Right atrium auricular region (tissue), 2 donors: ENCODE measurements at regions not wholly inside any gene's neighbourhood (a gene's known extent, or its start where the extent isn't known, plus 50 kb on each side); places are given as distances from the start of the nearest gene placed in this dataset.

ENCODE experiments used
- DNase-seq: peaks from one replicate; pipeline ENCODE4 v3.0.0-alpha.2; 2019; ENCODE audit warnings: low spot score
- H3K27ac ChIP-seq, 2 donors: fragments of 200-600 bp; sonication (generic); 1 replicate in 1 of 2; 2 replicates in 1 of 2; pipeline ENCODE4 v1.5.1; 2016 to 2019
- H3K27me3 ChIP-seq, 2 donors: fragments of 200-600 bp; sonication (generic); one replicate each; pipeline versions ENCODE4 v1.5.1 to v1.6.0; 2017 to 2019
- H3K36me3 ChIP-seq: fragments of 200-600 bp; sonication (generic); one replicate; pipeline ENCODE4 v1.5.1; 2016
- H3K4me1 ChIP-seq, 2 donors: fragments of 200-600 bp; sonication (generic); one replicate each; pipeline versions ENCODE4 v1.5.1 to v1.6.0; 2017 to 2019
- H3K4me3 ChIP-seq, 2 donors: fragments of 200-600 bp; sonication (generic); 1 replicate in 1 of 2; 2 replicates in 1 of 2; pipeline ENCODE4 v1.5.1; 2017 to 2019; ENCODE audit warnings: mild to moderate bottlenecking in 1 of 2, moderate library complexity in 1 of 2
- H3K9me3 ChIP-seq, 2 donors: fragments of 200-600 bp; sonication (generic); one replicate each; pipeline ENCODE4 v1.5.1; 2019
- TF ChIP-seq, protein P1 (sequence below), 2 donors: fragments of 200-600 bp; sonication (generic); IDR thresholded peaks; one replicate each; pipeline ENCODE4 v1.5.1; 2019; ENCODE audit warnings: antibody characterized with exemption in 2 of 2

DNA sequence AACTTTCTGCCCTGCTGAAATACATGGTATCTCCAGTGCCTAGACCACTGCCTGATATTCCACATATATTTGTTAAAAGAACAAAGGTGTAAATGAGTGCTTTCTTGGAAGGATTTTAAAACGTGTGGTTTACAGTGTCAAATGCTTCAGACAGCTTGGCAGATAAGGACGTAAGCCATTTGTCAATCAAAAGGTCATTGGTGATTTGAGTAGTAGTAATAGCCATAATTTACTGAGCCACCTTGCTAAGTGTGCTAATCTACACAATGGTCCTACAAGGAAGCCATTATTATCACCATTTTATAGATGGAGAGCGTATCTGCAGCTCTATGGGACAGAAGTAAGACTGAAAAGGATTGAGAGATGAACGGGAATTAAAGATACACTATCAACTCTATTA, 186.8 kb upstream of the MPPED2 start:
- DNase-seq: no peak
- Histone ChIP-seq H3K27ac (no peak overlapping the region), H3K4me3 (no peak overlapping the region), H3K27me3 (no peaks in the 10 kb centered on the region), H3K9me3 (no peaks in the 10 kb centered on the region), H3K36me3 (no peaks in the 10 kb centered on the region), H3K4me1 (no peaks in the 10 kb centered on the region)
- TF ChIP-seq, protein P1, sequence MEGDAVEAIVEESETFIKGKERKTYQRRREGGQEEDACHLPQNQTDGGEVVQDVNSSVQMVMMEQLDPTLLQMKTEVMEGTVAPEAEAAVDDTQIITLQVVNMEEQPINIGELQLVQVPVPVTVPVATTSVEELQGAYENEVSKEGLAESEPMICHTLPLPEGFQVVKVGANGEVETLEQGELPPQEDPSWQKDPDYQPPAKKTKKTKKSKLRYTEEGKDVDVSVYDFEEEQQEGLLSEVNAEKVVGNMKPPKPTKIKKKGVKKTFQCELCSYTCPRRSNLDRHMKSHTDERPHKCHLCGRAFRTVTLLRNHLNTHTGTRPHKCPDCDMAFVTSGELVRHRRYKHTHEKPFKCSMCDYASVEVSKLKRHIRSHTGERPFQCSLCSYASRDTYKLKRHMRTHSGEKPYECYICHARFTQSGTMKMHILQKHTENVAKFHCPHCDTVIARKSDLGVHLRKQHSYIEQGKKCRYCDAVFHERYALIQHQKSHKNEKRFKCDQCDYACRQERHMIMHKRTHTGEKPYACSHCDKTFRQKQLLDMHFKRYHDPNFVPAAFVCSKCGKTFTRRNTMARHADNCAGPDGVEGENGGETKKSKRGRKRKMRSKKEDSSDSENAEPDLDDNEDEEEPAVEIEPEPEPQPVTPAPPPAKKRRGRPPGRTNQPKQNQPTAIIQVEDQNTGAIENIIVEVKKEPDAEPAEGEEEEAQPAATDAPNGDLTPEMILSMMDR (IDR thresholded peaks at IDR 0.05): no peak

- no peaks in the 10 kb centered on the region for H3K4me1 ChIP-seq
- no peak overlapping the region for H3K27ac ChIP-seq
- no peak overlapping the region for H3K4me3 ChIP-seq
- no peaks in the 10 kb centered on the region for H3K27me3 ChIP-seq
- TF ChIP-seq, protein P1 (IDR thresholded peaks at IDR 0.05): no peak
- no peaks in the 10 kb centered on the region for H3K36me3 ChIP-seq
- peaks cover 0 to 13% of the 10 kb centered on the region in 2 donors for H3K9me3 ChIP-seq
- DNase-seq: no peak
Measured at GRCh38 chr11:30763951-30764350, 177.8 kb upstream of the MPPED2 start.

DNA sequence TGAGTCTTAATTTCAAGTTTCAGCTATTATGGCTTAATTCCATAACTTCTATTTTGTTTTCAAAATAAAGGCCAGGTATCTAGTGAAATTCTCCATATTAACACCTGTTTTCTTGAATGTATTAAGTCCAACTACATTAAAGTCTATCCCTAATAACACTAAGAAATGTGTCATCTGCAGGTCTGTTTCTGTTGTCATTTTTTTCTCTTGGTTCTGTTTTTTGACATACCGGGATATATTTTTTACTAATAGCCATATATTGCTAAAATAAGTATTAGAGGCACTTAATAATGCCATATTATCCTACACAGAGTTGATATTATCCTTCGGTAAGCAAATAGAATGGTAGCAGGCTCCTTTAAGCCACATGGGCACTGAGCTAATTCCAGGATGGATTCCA, 176.0 kb upstream of the MPPED2 start:
- H3K9me3 ChIP-seq: peaks cover 0 to 13% of the 10 kb centered on the region in 2 donors
- no peaks in the 10 kb centered on the region for H3K27me3 ChIP-seq
- H3K27ac ChIP-seq: no peak overlapping the region
- no peaks in the 10 kb centered on the region for H3K4me1 ChIP-seq
- H3K36me3 ChIP-seq: no peaks in the 10 kb centered on the region
- TF ChIP-seq, protein P1 (IDR thresholded peaks at IDR 0.05): no peak
- no peak overlapping the region for H3K4me3 ChIP-seq
- no peak for DNase-seq

DNA sequence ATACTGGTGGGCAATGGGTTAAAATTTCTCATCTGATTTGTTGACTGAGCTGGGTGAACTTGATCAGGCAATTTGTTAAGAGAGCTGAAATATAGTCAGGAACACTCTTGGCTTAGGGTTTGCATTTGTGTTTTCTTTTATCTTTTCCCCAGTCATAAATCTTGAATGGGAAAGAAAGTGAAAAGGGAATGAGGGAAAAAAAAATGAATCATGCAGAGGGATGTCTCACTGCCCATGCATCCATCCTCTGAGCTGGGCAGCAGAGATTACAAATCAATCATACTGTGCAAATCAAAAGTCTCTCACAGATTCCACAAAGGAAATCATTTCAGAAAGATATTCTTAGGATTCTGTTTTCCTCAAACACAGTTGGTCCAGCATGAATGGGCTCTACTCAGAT, 174.2 kb upstream of the MPPED2 start:
- no peaks in the 10 kb centered on the region for H3K4me1 ChIP-seq
- TF ChIP-seq, protein P1 (IDR thresholded peaks at IDR 0.05): no peak
- no peaks in the 10 kb centered on the region for H3K36me3 ChIP-seq
- no peak overlapping the region for H3K27ac ChIP-seq
- no peaks in the 10 kb centered on the region for H3K27me3 ChIP-seq
- no peak overlapping the region for H3K4me3 ChIP-seq
- H3K9me3 ChIP-seq: peaks cover 0 to 13% of the 10 kb centered on the region in 2 donors
- no peak for DNase-seq

GRCh38 chr11:30758946-30759504, 172.9 kb upstream of the MPPED2 start:
- TF ChIP-seq, protein P1 (IDR thresholded peaks at IDR 0.05): no peak
- no peak for DNase-seq
- Histone ChIP-seq H3K9me3 (peaks cover 0 to 13% of the 10 kb centered on the region in 2 donors), H3K27me3 (no peaks in the 10 kb centered on the region), H3K4me1 (no peaks in the 10 kb centered on the region), H3K36me3 (no peaks in the 10 kb centered on the region), H3K27ac (no peak overlapping the region), H3K4me3 (no peak overlapping the region)

GRCh38 chr11:30758518-30758917, 172.4 kb upstream of the MPPED2 start:
- H3K27ac ChIP-seq: no peak overlapping the region

More at GRCh38 chr11:30758518-30758917, 172.4 kb upstream of the MPPED2 start:
- H3K9me3 ChIP-seq: peaks cover 0 to 13% of the 10 kb centered on the region in 2 donors
- H3K36me3 ChIP-seq: no peaks in the 10 kb centered on the region
- H3K27me3 ChIP-seq: no peaks in the 10 kb centered on the region
- no peaks in the 10 kb centered on the region for H3K4me1 ChIP-seq
- no peak for DNase-seq
- TF ChIP-seq, protein P1 (IDR thresholded peaks at IDR 0.05): no peak
- no peak overlapping the region for H3K4me3 ChIP-seq
